Activated naive CD8-positive, alpha-beta T cell treated with anti-CD3 and anti-CD28 coated beads, Interleukin-2, amount 50 U/mL, for 24 hours (primary cell): ENCODE measurements at regions not wholly inside any gene's neighbourhood (a gene's known extent, or its start where the extent isn't known, plus 50 kb on each side); places are given as distances from the start of the nearest gene placed in this dataset.
"Not testable (repeated sequence)": the region's sequence is repeated elsewhere in the genome, so short reads cannot be mapped to it uniquely, and the experiment has no call there.

Source experiments
- ATAC-seq: fragments of 150-1000 bp; cut with Tn5 transposase; one replicate; pipeline ENCODE4 v1.10.0; 2021
- DNase-seq: peaks from one replicate; pipeline ENCODE4 v3.0.0; 2021
- H3K27ac Mint-ChIP-seq: one replicate; pipeline ENCODE4 v1.8.0; 2021; ENCODE audit warnings: mild to moderate bottlenecking, mixed read lengths
- H3K27me3 Mint-ChIP-seq: one replicate; pipeline ENCODE4 v1.8.0; 2021; ENCODE audit warnings: mixed read lengths
- H3K36me3 Mint-ChIP-seq: one replicate; pipeline ENCODE4 v1.8.0; 2021; ENCODE audit warnings: low read depth, mixed read lengths
- H3K4me1 Mint-ChIP-seq: one replicate; pipeline ENCODE4 v1.8.0; 2021; ENCODE audit warnings: mixed read lengths
- H3K4me3 Mint-ChIP-seq: one replicate; pipeline ENCODE4 v1.8.0; 2021; ENCODE audit warnings: mild to moderate bottlenecking, moderate library complexity, mixed read lengths
- H3K9me3 Mint-ChIP-seq: one replicate; pipeline ENCODE4 v1.8.0; 2021; ENCODE audit warnings: mixed read lengths

DNA sequence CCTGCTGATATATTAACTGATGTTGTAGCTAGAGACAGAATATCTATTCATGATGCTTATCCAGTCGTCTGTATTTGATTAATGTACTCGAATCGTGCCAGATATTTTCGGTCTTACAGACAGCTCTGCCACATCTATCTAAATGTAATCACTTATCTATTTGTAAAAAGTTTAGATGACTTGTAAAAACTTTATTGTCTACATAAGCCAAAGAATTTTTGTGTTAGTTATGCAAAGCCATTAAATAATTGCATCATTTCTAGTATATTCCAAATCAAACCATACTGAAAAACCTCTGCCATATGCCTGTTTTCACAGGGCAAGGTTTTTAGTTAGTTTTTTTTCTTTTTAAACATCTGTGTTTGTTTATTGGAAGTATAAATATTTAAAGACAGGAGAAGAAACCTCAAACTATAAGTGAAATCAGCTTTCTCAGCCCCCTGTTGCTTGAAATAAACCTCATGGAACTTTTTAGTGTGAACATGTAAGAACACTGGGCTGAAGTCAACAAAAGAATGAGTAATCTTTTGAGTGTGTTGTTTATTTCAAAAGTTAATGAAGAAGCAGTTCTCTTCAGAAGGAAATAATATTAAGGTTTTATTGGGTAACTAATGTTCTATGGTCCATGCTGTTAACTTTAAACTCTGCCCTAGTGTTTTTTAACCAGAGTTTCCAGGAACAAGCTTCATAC, 657.6 kb upstream of the SYT4 start:
- ATAC-seq (no peak), DNase-seq (no peak)
- Mint-ChIP-seq H3K36me3 (no peaks in the 10 kb centered on the region), H3K27me3 (no peaks in the 10 kb centered on the region), H3K4me3 (no peak overlapping the region), H3K4me1 (no peaks in the 10 kb centered on the region), H3K27ac (no peak overlapping the region), H3K9me3 (peaks cover 5% of the 10 kb centered on the region)

DNA sequence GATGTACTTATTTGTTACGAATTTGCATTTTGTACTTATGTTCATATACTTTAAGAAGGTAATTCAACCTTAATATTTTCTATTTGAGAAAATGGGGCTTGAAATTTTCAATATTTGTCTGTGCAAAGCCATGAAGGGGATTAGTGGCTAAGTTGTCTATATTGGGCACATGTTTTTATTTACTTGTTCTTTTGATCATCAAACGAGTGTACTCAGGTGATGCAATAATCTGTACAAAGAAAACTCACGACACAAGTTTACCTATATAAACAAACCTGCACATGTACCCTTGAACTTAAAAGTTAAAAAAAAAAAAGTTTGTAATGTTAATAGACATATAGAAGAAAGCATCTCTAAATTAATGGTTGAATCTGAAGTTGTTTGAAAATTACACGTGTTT, 658.9 kb upstream of the SYT4 start:
- no peak overlapping the region for H3K27ac Mint-ChIP-seq
- no peak overlapping the region for H3K4me3 Mint-ChIP-seq
- ATAC-seq = no peak
- no peaks in the 10 kb centered on the region for H3K27me3 Mint-ChIP-seq
- H3K9me3 Mint-ChIP-seq = peaks cover 5% of the 10 kb centered on the region
- no peak for DNase-seq
- H3K4me1 Mint-ChIP-seq = no peaks in the 10 kb centered on the region
- no peaks in the 10 kb centered on the region for H3K36me3 Mint-ChIP-seq

DNA sequence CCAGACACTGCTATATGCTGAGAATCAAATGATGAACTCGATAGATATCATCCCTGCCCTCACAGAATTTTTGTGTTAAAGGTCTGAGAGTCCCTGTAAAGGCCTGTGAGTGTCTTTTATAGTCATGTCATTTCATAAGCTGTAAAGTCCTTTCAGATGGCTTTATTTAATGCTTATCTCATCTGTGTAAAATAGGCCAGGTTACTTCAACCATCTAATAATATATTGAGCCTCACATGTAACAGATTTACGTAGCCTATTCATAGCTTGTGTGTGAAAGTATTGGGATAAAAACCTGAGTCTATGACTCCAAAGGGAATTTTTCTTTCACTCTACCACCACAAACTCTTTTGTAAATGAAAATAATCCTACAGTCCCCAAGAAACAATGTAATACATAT, 672.0 kb upstream of the SYT4 start:
- no peaks in the 10 kb centered on the region for H3K36me3 Mint-ChIP-seq
- no peak overlapping the region for H3K4me3 Mint-ChIP-seq
- DNase-seq (no peak), ATAC-seq (no peak)
- no peaks in the 10 kb centered on the region for H3K4me1 Mint-ChIP-seq
- no peaks in the 10 kb centered on the region for H3K27me3 Mint-ChIP-seq
- H3K27ac Mint-ChIP-seq = no peak overlapping the region
- H3K9me3 Mint-ChIP-seq = peaks cover 13% of the 10 kb centered on the region

DNA sequence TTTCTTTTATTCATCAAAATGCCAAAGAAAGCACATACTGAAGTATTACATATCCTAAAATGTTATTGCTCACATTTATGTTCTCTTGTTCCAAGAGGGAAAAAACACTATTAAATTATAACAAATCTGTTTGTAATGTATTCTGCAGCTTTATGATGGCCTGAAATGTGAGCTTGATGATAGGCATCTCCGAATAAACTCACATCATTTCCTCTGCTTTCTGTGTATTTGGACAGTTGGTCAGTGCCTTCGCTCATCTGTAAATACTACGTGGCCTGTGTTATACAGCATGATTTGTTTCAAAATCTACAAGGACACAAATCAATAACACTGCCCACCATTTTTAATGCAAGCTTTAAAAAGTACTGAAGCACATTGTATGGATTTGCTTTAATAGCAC, 672.8 kb upstream of the SYT4 start:
- no peak overlapping the region for H3K4me3 Mint-ChIP-seq
- no peaks in the 10 kb centered on the region for H3K27me3 Mint-ChIP-seq
- H3K4me1 Mint-ChIP-seq = no peaks in the 10 kb centered on the region
- peaks cover 13% of the 10 kb centered on the region for H3K9me3 Mint-ChIP-seq
- no peak overlapping the region for H3K27ac Mint-ChIP-seq
- H3K36me3 Mint-ChIP-seq = no peaks in the 10 kb centered on the region
- ATAC-seq (no peak), DNase-seq (no peak)

DNA sequence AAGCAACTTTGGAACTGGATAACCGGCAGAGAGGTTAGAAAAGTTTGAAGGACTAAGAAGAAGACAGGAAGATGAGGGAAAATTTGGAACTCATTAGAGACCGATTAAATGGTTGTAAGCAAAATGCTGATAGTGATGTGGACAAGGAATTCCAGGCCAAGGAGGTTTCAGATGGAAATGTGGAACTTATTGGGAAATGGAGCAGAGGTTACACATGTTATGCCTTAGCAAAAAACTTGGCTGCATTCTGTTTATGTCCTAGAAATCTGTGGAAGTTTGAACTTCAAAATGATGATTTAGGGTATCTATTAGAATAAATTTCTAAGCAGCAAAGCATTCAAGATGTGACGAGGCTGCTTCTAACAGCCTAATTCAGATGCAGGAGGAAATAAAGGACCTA, 675.1 kb upstream of the SYT4 start:
- peaks cover 8% of the 10 kb centered on the region for H3K9me3 Mint-ChIP-seq
- H3K36me3 Mint-ChIP-seq = no peaks in the 10 kb centered on the region
- H3K4me3 Mint-ChIP-seq = no peak overlapping the region
- ATAC-seq (no peak), DNase-seq (no peak)
- no peak overlapping the region for H3K27ac Mint-ChIP-seq
- H3K4me1 Mint-ChIP-seq = no peaks in the 10 kb centered on the region
- H3K27me3 Mint-ChIP-seq = no peaks in the 10 kb centered on the region

DNA sequence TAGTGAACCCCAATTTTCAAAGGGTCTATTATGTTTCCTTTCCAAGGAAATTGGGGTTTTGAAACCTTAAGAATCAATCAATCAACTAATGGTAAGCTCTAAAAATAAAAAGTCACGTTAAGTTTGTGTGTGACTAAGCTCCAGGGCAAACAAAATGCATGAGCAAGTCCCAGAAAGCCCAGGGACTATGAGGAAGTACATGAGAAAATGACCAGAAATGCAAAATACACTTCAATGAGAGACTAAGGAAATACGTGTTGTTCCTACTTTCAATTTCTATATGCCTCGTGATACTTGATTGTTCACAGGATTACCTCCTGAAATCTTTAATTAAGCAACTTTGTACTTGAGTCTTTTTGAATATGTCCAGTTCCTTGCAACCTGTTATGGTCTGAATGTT, 684.4 kb upstream of the SYT4 start:
- no peak overlapping the region for H3K27ac Mint-ChIP-seq
- no peaks in the 10 kb centered on the region for H3K27me3 Mint-ChIP-seq
- no peak for ATAC-seq
- DNase-seq = no peak
- H3K4me1 Mint-ChIP-seq = no peaks in the 10 kb centered on the region
- H3K36me3 Mint-ChIP-seq = no peaks in the 10 kb centered on the region
- H3K9me3 Mint-ChIP-seq = peaks cover 7% of the 10 kb centered on the region
- no peak overlapping the region for H3K4me3 Mint-ChIP-seq

DNA sequence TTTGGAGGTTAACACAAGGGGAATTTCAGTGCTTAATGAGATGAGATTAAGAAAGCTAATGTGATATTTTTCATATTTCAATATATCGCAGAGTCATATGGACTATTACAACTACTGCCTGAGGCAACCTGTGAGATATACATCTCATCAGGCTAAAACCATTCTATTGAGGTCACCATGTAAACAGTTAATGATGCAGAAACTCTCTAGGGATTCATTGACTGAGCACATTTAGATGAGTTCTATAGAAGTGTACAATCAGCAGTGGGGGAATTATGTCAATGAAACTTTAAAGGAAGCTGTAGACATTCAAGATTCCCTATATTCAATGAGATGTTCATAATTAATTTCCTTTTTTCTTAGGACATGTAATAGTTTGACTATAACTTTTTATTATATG, 687.4 kb upstream of the SYT4 start:
- ATAC-seq = no peak
- no peak overlapping the region for H3K27ac Mint-ChIP-seq
- H3K9me3 Mint-ChIP-seq = peaks cover 11% of the 10 kb centered on the region
- DNase-seq = no peak
- H3K4me3 Mint-ChIP-seq = no peak overlapping the region
- no peaks in the 10 kb centered on the region for H3K4me1 Mint-ChIP-seq
- H3K27me3 Mint-ChIP-seq = no peaks in the 10 kb centered on the region
- H3K36me3 Mint-ChIP-seq = no peaks in the 10 kb centered on the region

DNA sequence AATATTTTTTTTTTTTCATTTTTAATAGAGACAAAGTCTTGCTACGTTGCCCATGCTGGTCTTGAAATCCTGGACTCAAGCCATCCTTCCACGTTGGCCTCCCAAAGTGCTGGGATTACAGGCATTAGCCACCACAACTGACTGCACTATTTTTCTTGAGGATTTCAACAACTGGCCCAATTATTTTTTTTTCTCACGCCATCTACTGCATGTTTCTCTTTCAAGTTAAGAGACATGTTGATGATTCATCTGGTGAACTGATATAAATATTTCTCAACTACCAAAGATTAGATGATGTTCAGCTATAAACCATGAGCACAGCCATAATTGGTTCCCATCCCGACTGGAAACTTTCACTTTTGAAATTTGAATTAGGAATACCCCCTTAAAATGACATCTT, 688.4 kb upstream of the SYT4 start:
- H3K36me3 Mint-ChIP-seq = no peaks in the 10 kb centered on the region
- peaks cover 8% of the 10 kb centered on the region for H3K9me3 Mint-ChIP-seq
- no peak overlapping the region for H3K27ac Mint-ChIP-seq
- DNase-seq (no peak), ATAC-seq (no peak)
- H3K4me3 Mint-ChIP-seq = no peak overlapping the region
- no peaks in the 10 kb centered on the region for H3K4me1 Mint-ChIP-seq
- H3K27me3 Mint-ChIP-seq = no peaks in the 10 kb centered on the region

DNA sequence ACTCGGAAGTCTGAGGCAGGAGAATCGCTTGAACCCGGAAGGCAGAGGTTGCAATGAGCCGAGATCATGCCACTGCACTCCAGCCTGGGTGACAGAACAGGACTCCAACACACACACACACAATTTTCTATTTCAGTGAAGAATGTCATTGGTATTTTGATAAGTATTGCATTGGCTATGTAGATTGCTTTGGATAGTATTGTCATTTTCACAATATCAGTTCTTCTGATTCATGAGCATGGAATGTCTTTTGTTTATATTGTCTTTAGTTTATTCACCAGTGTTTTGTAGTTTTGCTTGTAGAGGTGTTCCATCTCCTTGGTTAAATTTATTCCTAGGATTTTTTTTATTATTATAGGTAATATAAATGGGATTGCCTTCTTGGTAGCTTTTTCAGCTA, 693.4 kb upstream of the SYT4 start:
- no peaks in the 10 kb centered on the region for H3K27me3 Mint-ChIP-seq
- no peak for DNase-seq
- peaks cover 8% of the 10 kb centered on the region for H3K9me3 Mint-ChIP-seq
- ATAC-seq = no peak
- H3K27ac Mint-ChIP-seq = no peak overlapping the region
- no peaks in the 10 kb centered on the region for H3K36me3 Mint-ChIP-seq
- H3K4me3 Mint-ChIP-seq = no peak overlapping the region
- no peaks in the 10 kb centered on the region for H3K4me1 Mint-ChIP-seq

DNA sequence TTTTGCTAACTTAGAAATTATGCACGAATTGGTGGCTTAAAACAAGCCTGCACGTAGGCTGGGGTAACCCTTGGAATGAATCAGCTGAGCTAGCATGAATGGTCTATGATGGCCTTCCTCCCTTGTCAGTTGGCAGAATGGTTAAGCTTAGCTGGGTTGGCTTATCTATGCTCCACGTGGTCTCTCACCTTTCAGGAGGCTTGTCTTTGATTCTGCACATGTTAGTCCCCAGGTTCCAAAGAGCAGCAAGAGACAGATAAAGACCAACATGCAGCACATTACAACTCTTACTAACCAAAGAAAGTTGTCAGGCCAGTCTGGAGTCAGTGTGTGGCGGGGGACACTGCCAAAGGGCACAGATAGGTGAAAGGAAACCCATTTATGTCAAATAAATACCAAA, 700.9 kb upstream of the SYT4 start:
- H3K27ac Mint-ChIP-seq = no peak overlapping the region
- H3K36me3 Mint-ChIP-seq = no peaks in the 10 kb centered on the region
- H3K27me3 Mint-ChIP-seq = no peaks in the 10 kb centered on the region
- H3K4me1 Mint-ChIP-seq = no peaks in the 10 kb centered on the region
- H3K9me3 Mint-ChIP-seq = no peaks in the 10 kb centered on the region
- DNase-seq (no peak), ATAC-seq (no peak)
- H3K4me3 Mint-ChIP-seq = no peak overlapping the region

DNA sequence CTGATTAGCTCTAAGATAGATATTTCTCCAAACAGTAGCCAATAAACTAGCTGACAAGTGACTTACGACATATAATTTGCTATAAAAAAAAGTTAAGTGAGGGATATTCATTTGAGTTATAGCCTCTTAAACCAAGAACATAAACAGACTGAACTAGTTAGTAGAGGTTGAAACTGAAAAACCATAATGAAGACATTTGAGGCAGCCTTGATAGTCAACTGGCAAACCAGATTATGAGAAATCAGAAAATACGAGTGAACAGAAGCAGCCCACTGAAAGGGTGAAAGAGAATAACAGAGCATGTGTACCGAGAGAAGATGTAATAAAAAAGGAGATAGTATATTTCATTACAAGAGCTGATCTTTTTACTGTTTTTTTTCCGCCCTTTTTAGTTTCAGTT, 698.1 kb upstream of the SETBP1 start:
- Mint-ChIP-seq H3K4me3 (no peak overlapping the region), H3K27ac (no peak overlapping the region), H3K27me3 (no peaks in the 10 kb centered on the region), H3K9me3 (peaks cover 7% of the 10 kb centered on the region), H3K36me3 (no peaks in the 10 kb centered on the region), H3K4me1 (no peaks in the 10 kb centered on the region)
- ATAC-seq (no peak), DNase-seq (no peak)

DNA sequence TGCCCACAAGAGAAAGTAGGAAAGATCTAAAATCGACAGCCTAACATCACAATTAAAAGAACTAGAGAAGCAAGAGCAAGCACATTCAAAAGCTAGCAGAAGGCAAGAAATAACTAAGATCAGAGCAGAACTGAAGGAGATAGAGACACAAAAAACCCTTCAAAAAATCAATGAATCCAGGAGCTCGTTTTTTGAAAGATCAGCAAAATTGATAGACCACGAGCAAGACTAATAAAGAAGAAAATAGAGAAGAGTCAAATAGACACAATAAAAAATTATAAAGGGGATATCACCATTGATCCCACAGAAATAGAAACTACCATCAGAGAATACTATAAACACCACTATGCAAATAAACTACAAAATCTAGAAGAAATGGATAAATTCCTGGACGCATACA, 693.6 kb upstream of the SETBP1 start:
- H3K4me1 Mint-ChIP-seq, DNase-seq, H3K27ac Mint-ChIP-seq, H3K36me3 Mint-ChIP-seq, H3K4me3 Mint-ChIP-seq, H3K27me3 Mint-ChIP-seq, ATAC-seq: not testable (repeated sequence)
- H3K9me3 Mint-ChIP-seq = peaks cover 18% of the 10 kb centered on the region

DNA sequence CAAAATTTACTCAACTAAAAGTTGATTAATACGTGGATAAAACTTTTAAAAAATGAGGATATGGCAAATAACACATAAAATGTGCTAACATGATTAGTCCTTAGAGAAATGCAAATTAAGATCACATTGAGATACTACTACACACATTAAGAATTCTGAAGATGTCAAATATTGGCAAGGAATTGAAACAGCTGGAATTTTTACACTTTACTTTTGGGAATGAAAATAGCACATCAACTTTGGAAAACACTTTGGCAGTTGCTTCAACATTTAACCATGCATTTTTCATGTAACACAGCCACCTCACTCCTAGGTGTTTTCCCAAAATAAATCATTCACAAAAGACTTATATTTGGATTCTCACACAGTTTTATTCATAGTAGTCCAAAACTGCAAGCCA, 687.9 kb upstream of the SETBP1 start:
- no peak for ATAC-seq

DNA sequence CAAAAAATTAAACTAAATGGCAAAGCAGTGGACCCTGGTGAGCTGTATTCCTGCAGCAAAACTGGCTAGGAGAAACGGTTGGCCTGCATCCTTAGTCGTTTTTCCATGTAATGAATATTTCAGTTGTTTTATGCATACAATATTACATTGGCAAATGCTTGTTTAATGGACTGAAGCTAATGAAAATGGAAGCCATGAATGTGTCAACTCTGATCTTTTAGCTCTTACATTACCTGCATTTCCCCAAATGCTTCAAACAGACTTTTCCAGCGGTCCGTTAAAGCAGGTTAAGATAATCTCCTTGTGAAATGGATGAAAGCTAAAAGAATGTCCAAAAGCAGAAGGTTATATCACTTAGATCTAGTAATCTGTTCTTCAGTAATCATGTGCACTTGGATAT, 686.3 kb upstream of the SETBP1 start:
- Mint-ChIP-seq H3K27me3 (no peaks in the 10 kb centered on the region), H3K36me3 (no peaks in the 10 kb centered on the region), H3K4me1 (no peaks in the 10 kb centered on the region), H3K4me3 (no peak overlapping the region), H3K9me3 (peaks cover 7% of the 10 kb centered on the region), H3K27ac (no peak overlapping the region)
- DNase-seq = no peak
- ATAC-seq = no peak

More for the DNA sequence above, 687.9 kb upstream of the SETBP1 start:
- H3K9me3 Mint-ChIP-seq = peaks cover 10% of the 10 kb centered on the region
- H3K36me3 Mint-ChIP-seq = no peaks in the 10 kb centered on the region
- no peaks in the 10 kb centered on the region for H3K4me1 Mint-ChIP-seq
- H3K4me3 Mint-ChIP-seq = no peak overlapping the region
- H3K27me3 Mint-ChIP-seq = no peaks in the 10 kb centered on the region
- DNase-seq = no peak
- H3K27ac Mint-ChIP-seq = no peak overlapping the region

DNA sequence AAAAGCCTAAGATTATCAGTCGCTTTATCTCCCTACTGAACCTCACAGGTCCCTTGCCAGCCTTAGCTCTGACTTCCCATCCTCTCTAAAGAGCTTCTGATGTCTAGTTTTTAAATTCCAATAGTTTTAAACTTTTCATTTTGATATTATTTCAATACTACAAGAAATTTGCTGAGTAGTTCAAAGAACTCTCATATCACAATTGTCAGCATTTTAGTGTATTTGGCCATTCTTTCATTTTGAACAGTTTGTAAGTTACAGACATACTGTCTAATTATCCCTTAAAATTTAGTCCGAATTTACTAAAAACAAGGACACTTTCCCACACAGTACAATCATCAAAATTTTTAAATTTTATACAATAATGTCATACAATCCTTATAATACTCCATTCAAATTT, 666.8 kb upstream of the SETBP1 start:
- ATAC-seq (no peak), DNase-seq (no peak)
- no peaks in the 10 kb centered on the region for H3K36me3 Mint-ChIP-seq
- no peak overlapping the region for H3K4me3 Mint-ChIP-seq
- H3K9me3 Mint-ChIP-seq = peaks cover 10% of the 10 kb centered on the region
- H3K4me1 Mint-ChIP-seq = no peaks in the 10 kb centered on the region
- no peak overlapping the region for H3K27ac Mint-ChIP-seq
- no peaks in the 10 kb centered on the region for H3K27me3 Mint-ChIP-seq

DNA sequence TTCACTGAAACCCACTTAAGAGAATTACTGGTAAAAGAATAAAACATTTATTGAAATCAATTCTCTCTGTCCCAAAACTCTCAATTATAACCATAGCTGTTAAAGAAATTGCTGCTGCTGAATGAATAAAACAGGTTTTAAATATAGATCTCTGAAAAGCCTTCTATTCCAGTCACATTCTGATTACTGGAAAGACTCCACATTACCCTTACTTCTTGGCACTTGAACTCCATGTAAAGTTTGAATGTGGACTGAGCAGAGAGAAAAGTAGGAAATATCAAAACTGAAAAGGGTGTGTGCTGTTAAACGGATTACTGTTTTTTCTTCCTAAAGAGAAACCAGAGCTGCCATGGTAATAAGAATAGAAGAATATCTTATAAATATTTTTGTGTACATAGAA, 655.3 kb upstream of the SETBP1 start:
- Mint-ChIP-seq H3K27ac (no peak overlapping the region), H3K4me1 (no peaks in the 10 kb centered on the region), H3K36me3 (no peaks in the 10 kb centered on the region), H3K9me3 (peaks cover 6% of the 10 kb centered on the region), H3K27me3 (no peaks in the 10 kb centered on the region), H3K4me3 (no peak overlapping the region)
- no peak for ATAC-seq
- DNase-seq = no peak
